ENCODE measurements at regions not wholly inside any gene's neighbourhood (a gene's known extent, or its start where the extent isn't known, plus 50 kb on each side); places are given as distances from the start of the nearest gene placed in this dataset.

DNA sequence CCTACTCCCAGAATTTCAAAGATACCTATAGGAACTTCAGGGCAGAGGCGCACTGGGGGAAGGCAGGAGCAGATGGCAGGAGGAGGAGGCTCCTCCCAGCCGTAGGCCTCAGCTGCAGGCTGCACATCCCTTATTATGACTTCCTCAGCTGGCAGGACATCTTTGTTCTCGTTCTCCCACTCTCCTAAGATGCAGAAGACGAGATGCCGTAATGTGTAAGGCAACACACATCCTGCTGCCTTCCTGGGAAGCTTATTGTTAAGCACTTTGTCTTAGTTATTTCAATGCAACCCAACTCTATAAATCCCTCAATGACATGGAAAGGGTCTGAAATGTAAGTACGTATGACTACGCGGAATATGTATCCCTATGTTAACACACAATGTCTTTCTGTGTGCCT is 599.8 kb upstream of the MGMT start:
- Mint-ChIP-seq H3K27me3 (ENCODE audit: low read depth) (no peaks in the 10 kb centered on the region), H3K9me3 (peaks cover 4% of the 10 kb centered on the region), H3K4me3 (peak overlapping the region; percentile 31), H3K36me3 (ENCODE audit: low read depth) (no peaks in the 10 kb centered on the region), H3K27ac (ENCODE audit: unreplicated experiment) (peak overlapping the region; percentile 50), H3K4me1 (peaks cover 38% of the 10 kb centered on the region)
- TF ChIP-seq, protein P1, sequence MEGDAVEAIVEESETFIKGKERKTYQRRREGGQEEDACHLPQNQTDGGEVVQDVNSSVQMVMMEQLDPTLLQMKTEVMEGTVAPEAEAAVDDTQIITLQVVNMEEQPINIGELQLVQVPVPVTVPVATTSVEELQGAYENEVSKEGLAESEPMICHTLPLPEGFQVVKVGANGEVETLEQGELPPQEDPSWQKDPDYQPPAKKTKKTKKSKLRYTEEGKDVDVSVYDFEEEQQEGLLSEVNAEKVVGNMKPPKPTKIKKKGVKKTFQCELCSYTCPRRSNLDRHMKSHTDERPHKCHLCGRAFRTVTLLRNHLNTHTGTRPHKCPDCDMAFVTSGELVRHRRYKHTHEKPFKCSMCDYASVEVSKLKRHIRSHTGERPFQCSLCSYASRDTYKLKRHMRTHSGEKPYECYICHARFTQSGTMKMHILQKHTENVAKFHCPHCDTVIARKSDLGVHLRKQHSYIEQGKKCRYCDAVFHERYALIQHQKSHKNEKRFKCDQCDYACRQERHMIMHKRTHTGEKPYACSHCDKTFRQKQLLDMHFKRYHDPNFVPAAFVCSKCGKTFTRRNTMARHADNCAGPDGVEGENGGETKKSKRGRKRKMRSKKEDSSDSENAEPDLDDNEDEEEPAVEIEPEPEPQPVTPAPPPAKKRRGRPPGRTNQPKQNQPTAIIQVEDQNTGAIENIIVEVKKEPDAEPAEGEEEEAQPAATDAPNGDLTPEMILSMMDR (conservative IDR thresholded peaks at IDR 0.05), result no peak
- DNase-seq (ENCODE audit: low read depth, low spot score), result no peak

- H3K4me1 Mint-ChIP-seq, result peaks cover 38% of the 10 kb centered on the region
- H3K27me3 Mint-ChIP-seq (ENCODE audit: low read depth), result no peaks in the 10 kb centered on the region
- H3K36me3 Mint-ChIP-seq (ENCODE audit: low read depth), result no peaks in the 10 kb centered on the region
- H3K27ac Mint-ChIP-seq (ENCODE audit: unreplicated experiment), result peak overlapping the region; percentile 31
- H3K9me3 Mint-ChIP-seq, result peaks cover 4% of the 10 kb centered on the region
- no peak for DNase-seq (ENCODE audit: low read depth, low spot score)
- no peak overlapping the region for H3K4me3 Mint-ChIP-seq
- TF ChIP-seq, protein P1 (conservative IDR thresholded peaks at IDR 0.05), result no peak
These were observed 599.2 kb upstream of the MGMT start for GRCh38 chr10:128867819-128868218.

DNA sequence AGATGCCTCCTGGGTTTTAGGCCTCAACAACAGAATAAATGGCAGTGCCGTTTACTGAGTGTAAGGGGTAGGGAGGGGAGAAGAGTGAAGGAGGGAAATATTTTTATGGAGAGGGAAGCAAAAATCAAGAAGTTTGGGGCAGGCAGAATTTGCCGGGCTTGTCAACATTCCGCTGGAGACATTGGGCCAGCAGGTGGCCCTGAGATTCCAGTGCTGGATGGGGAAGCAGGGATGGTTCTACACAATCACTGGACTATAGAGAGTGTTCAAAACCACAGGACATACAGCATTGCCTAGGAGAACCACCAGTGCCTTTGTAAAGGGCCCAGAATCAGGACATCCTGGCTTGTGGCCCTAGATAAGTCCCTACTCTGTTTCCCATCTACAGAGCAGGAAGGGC is 598.6 kb upstream of the MGMT start:
- Mint-ChIP-seq H3K9me3 (peaks cover 4% of the 10 kb centered on the region), H3K27ac (ENCODE audit: unreplicated experiment) (no peak overlapping the region), H3K4me1 (peaks cover 38% of the 10 kb centered on the region), H3K4me3 (no peak overlapping the region), H3K36me3 (ENCODE audit: low read depth) (no peaks in the 10 kb centered on the region), H3K27me3 (ENCODE audit: low read depth) (no peaks in the 10 kb centered on the region)
- TF ChIP-seq, protein P1 (conservative IDR thresholded peaks at IDR 0.05), result no peak
- DNase-seq (ENCODE audit: low read depth, low spot score), result no peak

DNA sequence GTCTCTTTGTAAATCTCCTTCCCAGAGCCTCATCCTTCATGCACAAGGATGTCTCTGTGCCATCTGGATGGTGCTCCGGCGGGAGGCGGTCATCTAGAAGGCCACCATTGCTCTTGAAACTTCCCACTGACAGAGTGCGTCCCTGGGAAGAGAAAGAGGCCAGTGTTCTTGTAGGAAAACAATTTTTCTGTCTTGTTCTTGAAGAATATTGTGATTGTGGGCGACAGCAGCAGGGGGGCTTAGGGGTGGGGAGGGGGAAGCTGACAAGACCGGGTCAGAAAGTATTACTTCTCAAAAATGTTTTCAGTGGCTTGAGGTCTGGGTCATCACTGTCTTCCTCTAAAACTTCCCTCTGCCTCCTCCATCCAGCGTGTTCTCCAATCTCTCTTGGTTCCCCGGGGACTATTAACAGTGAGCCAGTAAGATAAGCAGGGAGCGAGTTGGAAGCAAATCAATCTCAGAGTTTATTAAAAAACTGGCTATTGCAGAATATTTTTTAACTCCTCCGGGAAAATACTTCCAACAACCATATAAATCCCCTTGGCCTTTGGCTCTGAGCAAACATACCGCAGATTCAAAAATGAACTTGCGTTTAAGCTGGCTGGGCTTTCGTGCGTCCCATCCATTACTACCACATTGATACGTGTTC is 597.8 kb upstream of the MGMT start:
- peaks cover 4% of the 10 kb centered on the region for H3K9me3 Mint-ChIP-seq
- peaks cover 38% of the 10 kb centered on the region for H3K4me1 Mint-ChIP-seq
- H3K36me3 Mint-ChIP-seq (ENCODE audit: low read depth), result no peaks in the 10 kb centered on the region
- H3K27me3 Mint-ChIP-seq (ENCODE audit: low read depth), result no peaks in the 10 kb centered on the region
- no peak overlapping the region for H3K4me3 Mint-ChIP-seq
- DNase-seq (ENCODE audit: low read depth, low spot score), result no peak
- TF ChIP-seq, protein P1 (conservative IDR thresholded peaks at IDR 0.05), result no peak
- H3K27ac Mint-ChIP-seq (ENCODE audit: unreplicated experiment), result peak overlapping the region; percentile 75

- H3K4me1 Mint-ChIP-seq, result peaks cover 29% of the 10 kb centered on the region
- H3K36me3 Mint-ChIP-seq (ENCODE audit: low read depth), result no peaks in the 10 kb centered on the region
- TF ChIP-seq, protein P1 (conservative IDR thresholded peaks at IDR 0.05), result no peak
- DNase-seq (ENCODE audit: low read depth, low spot score), result no peak
- H3K4me3 Mint-ChIP-seq, result no peak overlapping the region
- peak overlapping the region; percentile 43 for H3K27ac Mint-ChIP-seq (ENCODE audit: unreplicated experiment)
- H3K9me3 Mint-ChIP-seq, result peaks cover 4% of the 10 kb centered on the region
- H3K27me3 Mint-ChIP-seq (ENCODE audit: low read depth), result no peaks in the 10 kb centered on the region
These were observed 596.0 kb upstream of the MGMT start for GRCh38 chr10:128870830-128871597.

All from neural crest cell (in vitro differentiated cells).